Liver (tissue), 8 donors: ENCODE measurements at regions not wholly inside any gene's neighbourhood (a gene's known extent, or its start where the extent isn't known, plus 50 kb on each side); places are given as distances from the start of the nearest gene placed in this dataset.

ENCODE experiments used
- DNase-seq: peaks from one replicate; pipeline ENCODE4 v3.0.0-alpha.2; 2017; ENCODE audit warnings: low spot score
- H3K27ac ChIP-seq, 2 donors: one replicate each; pipeline ENCODE4 v1.7.0; 2013; ENCODE audit warnings: inconsistent platforms in 2 of 2, low read length in 2 of 2, control low read depth in 1 of 2, low read depth in 1 of 2, mild to moderate bottlenecking in 1 of 2
- H3K27me3 ChIP-seq, 4 donors: one replicate each; pipeline versions ENCODE4 v1.6.1 to v1.7.0; 2013; ENCODE audit warnings: low read length in 3 of 4, inconsistent platforms in 1 of 4, mild to moderate bottlenecking in 1 of 4, moderate library complexity in 1 of 4; ENCODE audit not compliant: control insufficient read depth in 4 of 4, insufficient read depth in 4 of 4
- H3K36me3 ChIP-seq, 4 donors: one replicate each; pipeline versions ENCODE4 v1.6.1 to v1.7.0; 2013; ENCODE audit warnings: low read length in 3 of 4, mild to moderate bottlenecking in 3 of 4, low read depth in 1 of 4, moderate library complexity in 1 of 4; ENCODE audit not compliant: control insufficient read depth in 4 of 4, insufficient read depth in 3 of 4
- H3K4me1 ChIP-seq, 4 donors: one replicate each; pipeline versions ENCODE4 v1.6.1 to v1.7.0; 2013; ENCODE audit warnings: low read length in 3 of 4, mild to moderate bottlenecking in 3 of 4, moderate library complexity in 1 of 4; ENCODE audit not compliant: control insufficient read depth in 4 of 4, insufficient read depth in 4 of 4
- H3K4me3 ChIP-seq, 3 donors: one replicate each; pipeline versions ENCODE4 v1.6.1 to v1.7.0; 2013; ENCODE audit warnings: low read length in 3 of 3, control low read depth in 1 of 3, low read depth in 1 of 3, mild to moderate bottlenecking in 1 of 3
- H3K9ac ChIP-seq, 2 donors: one replicate each; pipeline ENCODE4 v1.7.0; 2013; ENCODE audit warnings: low read length in 2 of 2, mild to moderate bottlenecking in 2 of 2, moderate library complexity in 2 of 2, control low read depth in 1 of 2, low read depth in 1 of 2
- H3K9me3 ChIP-seq, 4 donors: one replicate each; pipeline versions ENCODE4 v1.6.1 to v1.7.0; 2013; ENCODE audit warnings: low read length in 3 of 4; ENCODE audit not compliant: control insufficient read depth in 4 of 4
- CTCF ChIP-seq: fragments of 150-350 bp; IDR thresholded peaks from 2 replicates; pipeline ENCODE4 v1.5.1; 2017; ENCODE audit warnings: improper control_type of control experiment, low read depth, low read length; ENCODE audit not compliant: missing input control
- EGR1 ChIP-seq, 2 donors: IDR thresholded peaks; 2 replicates each; pipeline ENCODE4 v1.6.1; 2016 to 2018; ENCODE audit warnings: antibody characterized with exemption in 2 of 2, low read depth in 2 of 2
- FOXA1 ChIP-seq: IDR thresholded peaks from 2 replicates; pipeline ENCODE4 v1.6.1; 2016; ENCODE audit warnings: antibody characterized with exemption
- FOXA2 ChIP-seq: IDR thresholded peaks from 2 replicates; pipeline ENCODE4 v1.6.1; 2016; ENCODE audit warnings: antibody characterized with exemption
- GABPA ChIP-seq, 2 donors: IDR thresholded peaks in 1 of 2; conservative IDR thresholded peaks in 1 of 2; 2 replicates each; pipeline ENCODE4 v1.6.1; 2016; ENCODE audit warnings: antibody characterized with exemption in 2 of 2, mild to moderate bottlenecking in 1 of 2, moderate library complexity in 1 of 2
- HNF4A ChIP-seq, 2 donors: conservative IDR thresholded peaks; 2 replicates each; pipeline ENCODE4 v1.6.1; 2016; ENCODE audit warnings: antibody characterized with exemption in 2 of 2, mild to moderate bottlenecking in 2 of 2
- HNF4G ChIP-seq: IDR thresholded peaks from 2 replicates; pipeline ENCODE4 v1.6.1; 2016; ENCODE audit warnings: antibody characterized with exemption
- JUND ChIP-seq, 2 donors: IDR thresholded peaks; 2 replicates each; pipeline ENCODE4 v1.6.1; 2016; ENCODE audit warnings: antibody characterized with exemption in 2 of 2
- MAX ChIP-seq: IDR thresholded peaks from 2 replicates; pipeline ENCODE4 v1.6.1; 2016; ENCODE audit warnings: antibody characterized with exemption
- NR2F2 ChIP-seq: IDR thresholded peaks from 2 replicates; pipeline ENCODE4 v1.6.1; 2016; ENCODE audit warnings: antibody characterized with exemption
- RAD21 ChIP-seq, 2 donors: IDR thresholded peaks; 2 replicates each; pipeline ENCODE4 v1.6.1; 2016; ENCODE audit warnings: antibody characterized with exemption in 2 of 2, mild to moderate bottlenecking in 2 of 2
- RXRA ChIP-seq, 2 donors: IDR thresholded peaks; 2 replicates each; pipeline ENCODE4 v1.6.1; 2017 to 2018; ENCODE audit warnings: antibody characterized with exemption in 2 of 2, mild to moderate bottlenecking in 1 of 2
- SP1 ChIP-seq: IDR thresholded peaks from 2 replicates; pipeline ENCODE4 v1.6.1; 2018; ENCODE audit warnings: antibody characterized with exemption, mild to moderate bottlenecking
- TAF1 ChIP-seq: conservative IDR thresholded peaks from 2 replicates; pipeline ENCODE4 v1.6.1; 2016; ENCODE audit warnings: antibody characterized with exemption, mild to moderate bottlenecking
- YY1 ChIP-seq: IDR thresholded peaks from 2 replicates; pipeline ENCODE4 v1.6.1; 2016; ENCODE audit warnings: antibody characterized with exemption, mild to moderate bottlenecking
- ZBTB33 ChIP-seq: IDR thresholded peaks from 2 replicates; pipeline ENCODE4 v1.6.1; 2016; ENCODE audit warnings: antibody characterized with exemption
- WGBS: extraction: QIAGEN DNeasy Blood & Tissue Kit; methylation state at CpG from one replicate; pipeline ENCODE4 v1.1.7; 2013; 5-methylcytosine and 5-hydroxymethylcytosine counted together
- TF ChIP-seq, protein P1 (sequence below): IDR thresholded peaks from 2 replicates; pipeline ENCODE4 v1.6.1; 2016; ENCODE audit warnings: antibody characterized with exemption, mild to moderate bottlenecking
- TF ChIP-seq, protein P2 (sequence below): IDR thresholded peaks from 2 replicates; pipeline ENCODE4 v1.6.1; 2016; ENCODE audit warnings: antibody characterized with exemption
- donor health status: healthy.
- donor health status: healthy.
- donor health status: healthy.
- donor health status: healthy.
- donor health status: healthy.

DNA sequence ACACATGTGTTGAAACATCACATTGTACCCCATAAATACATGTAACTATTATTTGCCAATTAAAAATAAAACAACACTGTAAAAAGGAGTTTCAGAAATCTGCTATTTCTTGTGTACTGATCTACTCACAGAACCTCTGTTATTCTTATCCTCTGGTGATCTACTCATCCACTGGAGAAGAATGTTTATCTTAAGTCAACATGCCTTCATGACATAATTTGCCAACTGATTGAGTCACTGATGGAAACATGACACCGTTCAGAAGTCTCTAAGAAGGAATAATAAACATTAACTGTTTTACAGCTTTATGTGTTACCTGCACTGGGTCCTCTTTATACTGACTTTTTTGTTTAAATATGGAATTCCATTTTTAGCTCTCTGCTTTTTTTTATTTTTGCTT is 555.2 kb downstream of the DCDC2C start:
- Histone ChIP-seq H3K9ac (no peak overlapping the region), H3K27ac (no peak overlapping the region), H3K27me3 (no peaks in the 10 kb centered on the region), H3K4me3 (no peak overlapping the region), H3K9me3 (no peaks in the 10 kb centered on the region), H3K36me3 (no peaks in the 10 kb centered on the region), H3K4me1 (no peaks in the 10 kb centered on the region)
- DNase-seq = no peak
- TF ChIP-seq ZBTB33 (no peak), FOXA1 (no peak), NR2F2 (no peak), RAD21 (IDR thresholded peaks at IDR 0.05) (no peak), CTCF (no peak), MAX (no peak), HNF4G (no peak), FOXA2 (no peak), HNF4A (conservative IDR thresholded peaks at IDR 0.05) (no peak), JUND (IDR thresholded peaks at IDR 0.05) (no peak), SP1 (no peak), YY1 (no peak), EGR1 (IDR thresholded peaks at IDR 0.05; ENCODE audit: low read depth in 2 of 2) (no peak), GABPA (IDR thresholded peaks at IDR 0.05 in 1 of 2, conservative IDR thresholded peaks at IDR 0.05 in 1 of 2) (no peak), TAF1 (no peak), RXRA (IDR thresholded peaks at IDR 0.05) (no peak)
- TF ChIP-seq, protein P1, sequence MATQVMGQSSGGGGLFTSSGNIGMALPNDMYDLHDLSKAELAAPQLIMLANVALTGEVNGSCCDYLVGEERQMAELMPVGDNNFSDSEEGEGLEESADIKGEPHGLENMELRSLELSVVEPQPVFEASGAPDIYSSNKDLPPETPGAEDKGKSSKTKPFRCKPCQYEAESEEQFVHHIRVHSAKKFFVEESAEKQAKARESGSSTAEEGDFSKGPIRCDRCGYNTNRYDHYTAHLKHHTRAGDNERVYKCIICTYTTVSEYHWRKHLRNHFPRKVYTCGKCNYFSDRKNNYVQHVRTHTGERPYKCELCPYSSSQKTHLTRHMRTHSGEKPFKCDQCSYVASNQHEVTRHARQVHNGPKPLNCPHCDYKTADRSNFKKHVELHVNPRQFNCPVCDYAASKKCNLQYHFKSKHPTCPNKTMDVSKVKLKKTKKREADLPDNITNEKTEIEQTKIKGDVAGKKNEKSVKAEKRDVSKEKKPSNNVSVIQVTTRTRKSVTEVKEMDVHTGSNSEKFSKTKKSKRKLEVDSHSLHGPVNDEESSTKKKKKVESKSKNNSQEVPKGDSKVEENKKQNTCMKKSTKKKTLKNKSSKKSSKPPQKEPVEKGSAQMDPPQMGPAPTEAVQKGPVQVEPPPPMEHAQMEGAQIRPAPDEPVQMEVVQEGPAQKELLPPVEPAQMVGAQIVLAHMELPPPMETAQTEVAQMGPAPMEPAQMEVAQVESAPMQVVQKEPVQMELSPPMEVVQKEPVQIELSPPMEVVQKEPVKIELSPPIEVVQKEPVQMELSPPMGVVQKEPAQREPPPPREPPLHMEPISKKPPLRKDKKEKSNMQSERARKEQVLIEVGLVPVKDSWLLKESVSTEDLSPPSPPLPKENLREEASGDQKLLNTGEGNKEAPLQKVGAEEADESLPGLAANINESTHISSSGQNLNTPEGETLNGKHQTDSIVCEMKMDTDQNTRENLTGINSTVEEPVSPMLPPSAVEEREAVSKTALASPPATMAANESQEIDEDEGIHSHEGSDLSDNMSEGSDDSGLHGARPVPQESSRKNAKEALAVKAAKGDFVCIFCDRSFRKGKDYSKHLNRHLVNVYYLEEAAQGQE = no peak
- TF ChIP-seq, protein P2, sequence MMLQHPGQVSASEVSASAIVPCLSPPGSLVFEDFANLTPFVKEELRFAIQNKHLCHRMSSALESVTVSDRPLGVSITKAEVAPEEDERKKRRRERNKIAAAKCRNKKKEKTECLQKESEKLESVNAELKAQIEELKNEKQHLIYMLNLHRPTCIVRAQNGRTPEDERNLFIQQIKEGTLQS = no peak
- WGBS = 23% methylated on average over 1 of the region's 1 CpG
